Neuron (in vitro differentiated cells): ENCODE measurements at regions not wholly inside any gene's neighbourhood (a gene's known extent, or its start where the extent isn't known, plus 50 kb on each side); places are given as distances from the start of the nearest gene placed in this dataset.

Experiments
- H2AFZ ChIP-seq: one replicate; pipeline ENCODE4 v1.6.1; 2013; ENCODE audit warnings: low read depth, mild to moderate bottlenecking, inconsistent platforms, low read length, moderate library complexity
- H3K27me3 ChIP-seq: one replicate; pipeline ENCODE4 v1.6.1; 2013; ENCODE audit warnings: low read length; ENCODE audit not compliant: insufficient read depth
- H3K36me3 ChIP-seq: one replicate; pipeline ENCODE4 v1.6.1; 2013; ENCODE audit warnings: low read length; ENCODE audit not compliant: insufficient read depth
- H3K4me1 ChIP-seq: one replicate; pipeline ENCODE4 v1.6.1; 2013; ENCODE audit warnings: low read length; ENCODE audit not compliant: insufficient read depth
- H3K4me3 ChIP-seq: 2 replicates; pipeline ENCODE4 v1.5.1; 2013; ENCODE audit warnings: mild to moderate bottlenecking, low read length, moderate library complexity
- H3K9me3 ChIP-seq: one replicate; pipeline ENCODE4 v1.6.1; 2013; ENCODE audit warnings: low read length

DNA sequence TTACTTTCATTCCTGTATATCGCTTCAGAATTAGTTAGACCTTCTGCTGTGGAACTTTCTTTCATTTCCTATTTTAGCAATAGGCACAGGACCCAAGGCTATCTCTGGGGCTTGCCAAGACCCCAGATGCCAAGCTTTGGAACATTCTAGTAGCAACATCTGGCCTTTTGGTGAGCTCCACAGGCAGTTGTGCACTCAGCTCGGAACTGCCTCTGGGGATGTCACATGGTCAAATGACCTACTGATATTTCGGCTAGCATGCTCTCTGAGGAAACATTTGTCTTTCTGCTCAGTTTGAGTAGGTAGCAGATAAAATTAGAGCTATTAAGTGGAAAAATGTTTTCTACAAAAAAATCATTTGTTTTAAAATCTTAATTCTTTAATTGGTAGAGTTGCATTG lies 76.6 kb upstream of the ITGA4 start:
- no peak overlapping the region for H3K4me3 ChIP-seq
- no peaks in the 10 kb centered on the region for H3K36me3 ChIP-seq

GRCh38 chr2:181384923-181385322 lies 72.3 kb upstream of the ITGA4 start:
- Histone ChIP-seq H2AFZ (no peak overlapping the region), H3K4me3 (no peak overlapping the region), H3K27me3 (no peaks in the 10 kb centered on the region), H3K36me3 (no peaks in the 10 kb centered on the region), H3K4me1 (no peaks in the 10 kb centered on the region), H3K9me3 (no peaks in the 10 kb centered on the region)

More for the DNA sequence above, 76.6 kb upstream of the ITGA4 start:
- Histone ChIP-seq H3K9me3 (no peaks in the 10 kb centered on the region), H2AFZ (no peak overlapping the region), H3K4me1 (no peaks in the 10 kb centered on the region), H3K27me3 (no peaks in the 10 kb centered on the region)

- Histone ChIP-seq H3K36me3 (no peaks in the 10 kb centered on the region), H3K27me3 (no peaks in the 10 kb centered on the region), H2AFZ (no peak overlapping the region), H3K4me3 (no peak overlapping the region), H3K9me3 (no peaks in the 10 kb centered on the region), H3K4me1 (no peaks in the 10 kb centered on the region)
Measured at GRCh38 chr2:181389524-181389923, 67.7 kb upstream of the ITGA4 start.

DNA sequence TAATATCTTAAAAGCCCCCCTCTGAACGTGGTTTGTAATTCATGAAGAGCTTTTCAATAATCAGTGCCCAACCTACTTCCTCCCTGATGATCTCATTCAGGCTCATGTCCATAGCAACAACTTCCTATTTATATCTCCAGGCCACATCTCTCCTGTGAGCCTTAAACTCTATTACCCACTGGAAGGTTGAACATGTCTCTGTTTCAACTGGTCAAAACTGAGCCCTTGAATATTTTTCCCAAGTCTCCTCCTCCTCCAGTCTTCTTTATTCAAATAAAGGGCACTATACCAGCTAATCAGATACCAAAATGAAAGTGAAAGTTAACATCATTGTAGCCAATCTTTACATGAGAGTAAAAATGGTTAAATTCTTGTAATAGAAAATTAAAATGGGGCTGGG lies 63.7 kb upstream of the ITGA4 start:
- Histone ChIP-seq H2AFZ (peak overlapping the region; percentile 38), H3K9me3 (no peaks in the 10 kb centered on the region), H3K36me3 (no peaks in the 10 kb centered on the region), H3K4me1 (no peaks in the 10 kb centered on the region), H3K27me3 (no peaks in the 10 kb centered on the region), H3K4me3 (no peak overlapping the region)

DNA sequence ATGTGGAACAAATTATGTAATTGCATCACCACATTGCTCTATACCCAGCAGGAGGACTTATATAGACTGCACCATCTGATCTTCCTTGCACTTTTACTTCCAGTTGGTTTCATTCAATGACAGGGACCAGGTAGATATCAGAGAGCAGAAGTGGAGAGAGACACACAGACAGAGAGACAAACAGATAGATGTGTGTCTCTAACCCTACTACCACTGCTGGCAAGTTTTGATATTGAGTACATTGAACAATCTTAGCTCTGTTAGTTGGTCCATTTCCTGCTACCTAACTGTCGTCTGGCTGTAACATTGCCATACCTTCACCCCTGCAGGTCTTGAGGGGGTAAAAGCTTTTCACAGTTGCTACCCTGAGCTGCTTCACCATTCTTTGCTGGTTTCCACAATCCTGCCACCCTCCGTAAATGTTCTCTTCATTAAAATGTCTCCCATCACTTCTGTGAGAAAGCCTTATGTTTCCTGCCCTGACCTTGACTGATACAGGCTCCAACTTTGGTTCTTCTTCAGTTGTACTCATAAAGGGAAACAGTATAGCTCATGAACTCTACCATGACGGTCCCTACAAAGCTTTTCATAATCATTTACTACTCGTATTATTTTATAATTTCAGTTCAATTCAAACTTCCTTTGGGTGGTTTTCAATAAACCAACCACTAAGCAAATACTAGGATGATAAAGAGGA lies 62.3 kb upstream of the ITGA4 start:
- Histone ChIP-seq H3K36me3 (no peaks in the 10 kb centered on the region), H2AFZ (no peak overlapping the region), H3K4me3 (no peak overlapping the region), H3K27me3 (no peaks in the 10 kb centered on the region), H3K4me1 (no peaks in the 10 kb centered on the region), H3K9me3 (no peaks in the 10 kb centered on the region)

DNA sequence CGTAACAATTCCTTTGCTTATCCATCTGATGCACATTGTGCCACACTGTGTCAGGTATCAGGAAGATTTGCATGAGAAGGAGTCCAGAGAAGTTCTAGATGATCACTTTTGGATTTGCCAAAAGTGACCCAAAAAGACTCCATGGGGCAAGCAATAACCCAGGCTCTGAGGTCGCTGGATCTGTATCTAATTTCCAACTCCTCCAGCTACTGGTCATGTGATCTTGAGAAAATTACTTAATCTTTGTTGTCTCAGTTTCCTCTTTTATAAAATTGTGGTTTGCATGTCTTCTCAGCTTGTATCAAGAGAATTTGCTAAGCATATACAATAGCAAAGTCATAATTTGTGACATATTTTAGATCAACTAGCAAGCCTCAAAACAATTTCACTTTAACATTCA lies 61.3 kb upstream of the ITGA4 start:
- Histone ChIP-seq H2AFZ (no peak overlapping the region), H3K27me3 (no peaks in the 10 kb centered on the region), H3K36me3 (no peaks in the 10 kb centered on the region), H3K4me3 (no peak overlapping the region), H3K4me1 (no peaks in the 10 kb centered on the region), H3K9me3 (no peaks in the 10 kb centered on the region)

DNA sequence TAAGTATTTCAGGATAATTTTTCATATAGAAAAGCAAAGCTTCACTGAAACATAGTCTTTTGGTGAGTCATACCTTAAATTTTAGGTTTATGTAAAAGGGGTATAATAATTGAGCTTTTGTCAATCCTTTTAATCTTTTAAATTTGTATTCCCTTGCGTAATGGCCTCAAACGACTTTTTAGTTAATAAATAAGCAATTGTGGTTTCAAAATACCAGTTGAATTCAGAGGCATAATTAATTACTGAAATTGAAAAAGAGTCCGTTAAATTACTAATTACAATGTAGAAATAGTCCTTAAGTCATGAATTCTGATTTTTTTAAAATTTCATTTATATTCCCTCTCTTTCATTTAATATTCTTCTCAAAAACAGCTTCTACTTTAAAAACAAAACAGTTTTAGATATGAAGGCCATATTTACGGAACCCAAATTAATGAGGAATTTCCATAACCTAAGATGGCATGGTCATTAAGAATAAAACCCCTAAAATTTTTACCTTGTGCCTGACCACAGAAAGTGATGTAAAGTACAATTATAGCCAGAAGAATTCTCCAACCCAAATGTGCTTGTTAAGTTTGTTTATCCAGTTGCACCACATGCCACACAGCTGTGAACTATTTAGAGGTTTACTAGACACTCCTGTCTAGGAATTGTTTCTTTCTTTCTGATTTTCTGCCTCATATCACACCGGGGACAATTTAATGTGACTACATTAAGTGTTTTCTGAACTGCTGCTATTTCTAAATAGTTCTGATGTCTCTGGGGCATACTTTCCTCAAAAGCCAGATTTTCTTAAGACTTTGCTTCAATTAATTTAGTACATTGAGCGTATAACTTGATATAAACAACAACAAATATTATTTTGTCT lies 60.7 kb upstream of the ITGA4 start:
- H3K27me3 ChIP-seq: no peaks in the 10 kb centered on the region
- no peak overlapping the region for H2AFZ ChIP-seq
- H3K36me3 ChIP-seq: no peaks in the 10 kb centered on the region
- H3K4me3 ChIP-seq: no peak overlapping the region
- no peaks in the 10 kb centered on the region for H3K4me1 ChIP-seq
- H3K9me3 ChIP-seq: no peaks in the 10 kb centered on the region

GRCh38 chr2:181397331-181397730 lies 59.9 kb upstream of the ITGA4 start:
- Histone ChIP-seq H3K9me3 (no peaks in the 10 kb centered on the region), H3K4me1 (no peaks in the 10 kb centered on the region), H3K36me3 (no peaks in the 10 kb centered on the region), H3K4me3 (no peak overlapping the region), H2AFZ (no peak overlapping the region), H3K27me3 (no peaks in the 10 kb centered on the region)

- no peak overlapping the region for H3K4me3 ChIP-seq
- H3K27me3 ChIP-seq: no peaks in the 10 kb centered on the region
- H3K36me3 ChIP-seq: no peaks in the 10 kb centered on the region
- no peaks in the 10 kb centered on the region for H3K9me3 ChIP-seq
- no peaks in the 10 kb centered on the region for H3K4me1 ChIP-seq
- H2AFZ ChIP-seq: no peak overlapping the region
Measured at GRCh38 chr2:181398000-181398399, 59.2 kb upstream of the ITGA4 start.

DNA sequence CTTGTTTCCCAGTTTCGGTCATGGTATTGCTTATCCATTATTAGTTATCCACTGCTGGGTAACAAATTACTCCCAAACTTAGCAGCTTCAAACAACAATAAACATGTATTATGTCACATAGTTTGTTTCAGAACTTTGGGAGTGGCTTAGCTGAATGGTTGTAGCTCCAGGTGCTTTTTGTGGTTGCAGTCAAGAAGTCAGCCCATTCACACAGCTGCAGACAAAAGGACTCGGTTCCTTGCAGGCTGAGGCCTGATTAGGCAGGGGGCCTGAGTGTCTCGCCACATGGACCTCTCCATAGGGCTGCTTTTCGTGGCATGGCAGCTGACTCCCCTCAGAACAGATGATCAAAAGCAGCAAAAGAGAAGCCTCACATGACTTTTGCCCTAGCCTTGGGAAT lies 58.2 kb upstream of the ITGA4 start:
- no peak overlapping the region for H3K4me3 ChIP-seq
- H3K4me1 ChIP-seq: no peaks in the 10 kb centered on the region
- H2AFZ ChIP-seq: no peak overlapping the region
- H3K36me3 ChIP-seq: no peaks in the 10 kb centered on the region
- H3K9me3 ChIP-seq: no peaks in the 10 kb centered on the region
- H3K27me3 ChIP-seq: no peaks in the 10 kb centered on the region

GRCh38 chr2:181404472-181404871 lies 52.7 kb upstream of the ITGA4 start:
- no peaks in the 10 kb centered on the region for H3K36me3 ChIP-seq
- no peak overlapping the region for H2AFZ ChIP-seq
- no peaks in the 10 kb centered on the region for H3K27me3 ChIP-seq
- H3K4me1 ChIP-seq: no peaks in the 10 kb centered on the region
- H3K9me3 ChIP-seq: no peaks in the 10 kb centered on the region
- no peak overlapping the region for H3K4me3 ChIP-seq

DNA sequence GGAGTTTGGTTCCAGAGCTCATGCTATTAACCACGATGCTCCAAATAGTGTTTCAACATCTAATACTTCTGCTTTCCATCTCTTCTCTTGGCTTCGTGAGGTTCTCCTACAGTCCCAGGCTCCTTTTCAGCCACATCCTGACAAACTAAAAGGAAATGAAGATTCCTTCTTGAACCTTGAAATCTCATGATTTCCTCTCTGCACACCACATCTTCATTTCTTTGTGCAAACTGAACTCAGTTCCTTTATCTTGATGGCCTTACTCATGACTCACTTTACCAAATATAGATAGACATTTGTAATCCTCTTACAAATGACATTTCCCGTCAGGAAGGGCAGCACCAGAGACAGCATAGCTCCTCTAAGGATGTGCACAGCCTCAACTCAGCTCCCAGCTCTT lies 50.0 kb upstream of the ITGA4 start:
- Histone ChIP-seq H2AFZ (no peak overlapping the region), H3K27me3 (no peaks in the 10 kb centered on the region), H3K9me3 (no peaks in the 10 kb centered on the region), H3K4me1 (no peaks in the 10 kb centered on the region), H3K36me3 (no peaks in the 10 kb centered on the region), H3K4me3 (no peak overlapping the region)
